Bronchial epithelial cell (primary cell): ENCODE measurements at regions not wholly inside any gene's neighbourhood (a gene's known extent, or its start where the extent isn't known, plus 50 kb on each side); places are given as distances from the start of the nearest gene placed in this dataset.

Experiments used
- DNase-seq: peaks from one replicate; pipeline ENCODE4 v3.0.0-alpha.2; 2010; ENCODE audit warnings: low read depth
- FAIRE-seq: peaks from 2 replicates; lab custom pipeline; 2011; peaks lifted over from hg19 to GRCh38; lab: Jason Lieb, UNC
- H3K27me3 ChIP-seq: 2 replicates; pipeline ENCODE4 v1.5.1; 2011; ENCODE audit warnings: low read length; ENCODE audit not compliant: control insufficient read depth, insufficient read depth
- H3K36me3 ChIP-seq: 2 replicates; pipeline ENCODE4 v1.5.1; 2011; ENCODE audit warnings: low read length; ENCODE audit not compliant: control insufficient read depth, insufficient read depth
- H3K4me3 ChIP-seq: 2 replicates; pipeline ENCODE4 v1.5.1; 2011; ENCODE audit warnings: mild to moderate bottlenecking, low read depth, low read length, control low read depth
- TF ChIP-seq, protein P1 (sequence below): IDR thresholded peaks from 2 replicates; pipeline ENCODE4 v1.5.1; 2011; ENCODE audit warnings: mild to moderate bottlenecking, moderate library complexity, low read length, control low read depth, inconsistent platforms; ENCODE audit not compliant: insufficient read depth, severe bottlenecking

DNA sequence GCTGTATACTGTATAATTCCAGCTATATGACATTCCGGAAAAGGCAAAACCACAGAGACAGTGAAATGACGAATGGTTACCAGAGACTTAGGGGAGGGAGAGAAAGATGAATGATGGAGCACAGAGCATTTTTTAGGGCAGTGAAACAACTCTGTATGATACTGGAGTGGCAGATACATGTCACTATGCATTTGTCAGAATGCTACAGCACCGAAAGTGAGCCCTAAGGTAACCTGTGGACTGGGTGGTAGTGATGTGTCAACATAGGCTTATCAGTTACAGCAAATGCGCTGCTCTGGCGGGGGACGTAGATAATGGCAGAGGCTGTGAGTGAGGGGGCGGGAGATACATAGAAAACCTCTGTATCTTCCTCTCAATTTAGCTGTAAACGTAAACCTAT lies 201.3 kb upstream of the SSTR4 start:
- FAIRE-seq (peak; percentile 50), DNase-seq (no peak)
- Histone ChIP-seq H3K27me3 (no peaks in the 10 kb centered on the region), H3K4me3 (no peak overlapping the region), H3K36me3 (no peaks in the 10 kb centered on the region)
- TF ChIP-seq, protein P1, sequence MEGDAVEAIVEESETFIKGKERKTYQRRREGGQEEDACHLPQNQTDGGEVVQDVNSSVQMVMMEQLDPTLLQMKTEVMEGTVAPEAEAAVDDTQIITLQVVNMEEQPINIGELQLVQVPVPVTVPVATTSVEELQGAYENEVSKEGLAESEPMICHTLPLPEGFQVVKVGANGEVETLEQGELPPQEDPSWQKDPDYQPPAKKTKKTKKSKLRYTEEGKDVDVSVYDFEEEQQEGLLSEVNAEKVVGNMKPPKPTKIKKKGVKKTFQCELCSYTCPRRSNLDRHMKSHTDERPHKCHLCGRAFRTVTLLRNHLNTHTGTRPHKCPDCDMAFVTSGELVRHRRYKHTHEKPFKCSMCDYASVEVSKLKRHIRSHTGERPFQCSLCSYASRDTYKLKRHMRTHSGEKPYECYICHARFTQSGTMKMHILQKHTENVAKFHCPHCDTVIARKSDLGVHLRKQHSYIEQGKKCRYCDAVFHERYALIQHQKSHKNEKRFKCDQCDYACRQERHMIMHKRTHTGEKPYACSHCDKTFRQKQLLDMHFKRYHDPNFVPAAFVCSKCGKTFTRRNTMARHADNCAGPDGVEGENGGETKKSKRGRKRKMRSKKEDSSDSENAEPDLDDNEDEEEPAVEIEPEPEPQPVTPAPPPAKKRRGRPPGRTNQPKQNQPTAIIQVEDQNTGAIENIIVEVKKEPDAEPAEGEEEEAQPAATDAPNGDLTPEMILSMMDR, result no peak

DNA sequence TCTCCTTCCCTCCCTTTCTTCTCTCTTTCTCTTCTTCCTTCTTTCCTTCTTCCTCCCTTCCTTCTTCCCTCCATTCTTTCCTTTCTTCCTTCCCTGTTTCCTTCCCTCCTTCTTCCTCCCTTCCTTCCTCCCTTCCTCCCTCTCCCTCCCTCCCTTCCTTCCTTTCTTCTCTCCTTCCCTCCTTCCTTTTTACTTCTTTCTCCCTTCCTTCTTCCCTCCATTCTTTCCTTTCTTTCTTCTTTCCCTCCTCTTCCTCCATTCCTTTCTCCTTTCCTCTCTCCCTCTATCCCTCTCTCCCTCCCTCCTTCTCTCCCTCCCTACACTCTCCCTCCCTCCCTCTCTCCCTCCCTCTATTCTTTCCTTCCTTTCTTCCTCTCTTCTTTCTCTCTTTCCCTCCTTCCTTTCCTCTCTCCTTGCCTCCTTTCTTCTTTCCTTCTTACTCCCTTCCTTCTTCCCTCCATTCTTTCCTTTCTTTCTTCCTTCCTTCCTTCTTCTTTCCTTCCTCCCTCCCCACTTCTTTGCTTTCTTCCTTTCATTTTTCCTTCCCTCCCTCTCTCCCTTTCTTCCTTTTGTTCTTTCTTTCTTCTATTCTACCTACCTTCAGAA lies 200.4 kb upstream of the SSTR4 start:
- H3K27me3 ChIP-seq, result no peaks in the 10 kb centered on the region
- DNase-seq (no peak), FAIRE-seq (no peak)
- H3K36me3 ChIP-seq, result no peaks in the 10 kb centered on the region
- no peak overlapping the region for H3K4me3 ChIP-seq
- TF ChIP-seq, protein P1, result no peak

DNA sequence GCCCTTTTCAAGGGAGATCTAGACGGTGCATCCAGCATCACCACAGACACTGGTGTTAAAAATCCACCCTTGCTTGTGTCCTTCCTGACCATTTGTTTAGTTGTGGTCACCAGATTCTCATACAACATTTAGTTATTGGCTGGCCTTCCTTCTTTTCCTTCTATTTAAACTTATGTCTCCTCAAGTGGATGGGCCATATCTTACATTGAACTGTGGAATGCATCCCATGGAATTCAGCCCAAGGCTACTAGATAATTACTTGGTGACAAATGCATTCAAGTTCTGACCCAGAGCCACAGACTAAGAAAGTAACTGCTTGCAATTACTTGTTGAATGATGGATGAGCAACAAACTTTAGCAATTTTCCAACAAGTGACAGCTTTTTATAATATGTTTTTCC lies 198.9 kb upstream of the SSTR4 start:
- H3K27me3 ChIP-seq, result no peaks in the 10 kb centered on the region
- DNase-seq, result peak; percentile 77
- H3K36me3 ChIP-seq, result no peaks in the 10 kb centered on the region
- no peak for FAIRE-seq
- TF ChIP-seq, protein P1, result no peak
- H3K4me3 ChIP-seq, result no peak overlapping the region

DNA sequence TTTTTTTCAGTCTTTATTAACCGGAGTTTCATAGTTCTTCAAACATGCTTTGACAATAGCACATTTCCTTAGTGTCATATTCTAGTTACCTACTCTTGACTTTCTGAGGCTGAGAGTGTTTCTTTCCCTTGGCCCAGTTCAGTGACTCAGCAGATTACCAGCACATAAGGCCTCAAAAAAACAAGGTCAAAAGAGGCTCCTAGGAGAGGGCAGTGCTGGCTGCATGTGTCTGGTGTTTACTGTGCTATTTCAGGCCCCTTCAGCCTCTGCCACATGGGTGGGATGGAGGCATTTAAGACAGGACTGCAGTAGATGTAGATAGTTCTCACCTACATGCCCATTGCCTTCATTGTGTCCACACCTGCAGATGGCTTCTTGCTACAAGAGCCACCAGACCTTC lies 198.2 kb upstream of the SSTR4 start:
- Histone ChIP-seq H3K27me3 (no peaks in the 10 kb centered on the region), H3K4me3 (no peak overlapping the region), H3K36me3 (no peaks in the 10 kb centered on the region)
- TF ChIP-seq, protein P1, result no peak
- DNase-seq, result peak; percentile 50
- FAIRE-seq, result peak; percentile 50

DNA sequence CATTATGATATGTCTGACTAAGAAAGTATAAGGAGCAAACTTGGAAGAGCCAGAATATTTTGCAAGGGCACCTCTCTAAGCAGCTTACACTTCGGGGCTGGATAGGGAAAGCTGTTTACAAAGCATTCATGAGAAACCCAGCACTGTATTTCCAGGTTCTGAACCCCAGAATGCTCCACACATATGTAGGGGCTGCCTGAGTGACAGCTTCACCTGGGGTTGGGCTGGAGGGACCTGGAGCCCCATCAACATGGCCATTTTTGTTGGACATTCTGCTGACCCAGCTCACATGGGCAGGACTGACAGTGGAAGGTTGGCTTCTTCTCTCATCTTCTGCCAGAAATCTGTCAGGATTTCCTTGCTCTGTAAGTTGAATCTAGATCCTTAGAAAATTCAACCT lies 197.1 kb upstream of the SSTR4 start:
- no peaks in the 10 kb centered on the region for H3K27me3 ChIP-seq
- TF ChIP-seq, protein P1, result no peak
- DNase-seq (peak; percentile 48), FAIRE-seq (no peak)
- H3K4me3 ChIP-seq, result no peak overlapping the region
- H3K36me3 ChIP-seq, result no peaks in the 10 kb centered on the region

DNA sequence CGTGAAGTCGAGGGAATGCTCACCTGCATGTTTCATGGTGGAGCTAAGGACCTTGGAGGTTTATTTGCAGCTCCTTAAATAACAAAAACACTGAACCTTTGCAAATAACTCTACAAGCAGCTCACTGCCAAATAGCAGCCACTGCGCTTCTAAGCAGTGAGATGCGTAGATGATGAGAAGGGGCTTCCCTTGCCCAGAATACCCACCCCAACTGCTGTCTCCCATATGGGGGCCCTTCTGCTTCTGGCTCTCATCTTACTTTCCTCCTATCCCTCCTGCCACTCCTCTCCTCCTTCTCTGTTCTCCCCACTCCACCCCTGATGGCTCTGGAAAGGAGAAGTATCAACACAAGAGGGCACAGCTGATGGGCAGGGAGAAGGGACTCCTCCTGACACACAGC lies 193.3 kb upstream of the SSTR4 start:
- TF ChIP-seq, protein P1, result no peak
- no peaks in the 10 kb centered on the region for H3K36me3 ChIP-seq
- no peak for FAIRE-seq

More for the DNA sequence above, 193.3 kb upstream of the SSTR4 start:
- H3K4me3 ChIP-seq, result no peak overlapping the region
- no peak for DNase-seq
- H3K27me3 ChIP-seq, result no peaks in the 10 kb centered on the region
